Colonic mucosa (tissue), 4 donors: ENCODE measurements at regions not wholly inside any gene's neighbourhood (a gene's known extent, or its start where the extent isn't known, plus 50 kb on each side); places are given as distances from the start of the nearest gene placed in this dataset.
"Not testable (repeated sequence)": the region's sequence is repeated elsewhere in the genome, so short reads cannot be mapped to it uniquely, and the experiment has no call there.

Experiments
- DNase-seq: peaks from one replicate; pipeline ENCODE4 v3.0.0-alpha.2; 2020
- H3K27ac ChIP-seq: fragments of 200-600 bp; one replicate; pipeline ENCODE4 v1.8.0; 2021
- H3K27me3 ChIP-seq: fragments of 200-600 bp; one replicate; pipeline ENCODE4 v1.8.0; 2021
- H3K36me3 ChIP-seq: fragments of 200-600 bp; one replicate; pipeline ENCODE4 v1.8.0; 2021
- H3K4me1 ChIP-seq: fragments of 200-600 bp; one replicate; pipeline ENCODE4 v1.8.0; 2021; ENCODE audit warnings: mild to moderate bottlenecking
- H3K4me3 ChIP-seq: fragments of 200-600 bp; one replicate; pipeline ENCODE4 v1.8.0; 2021
- H3K9ac ChIP-seq, 2 donors: one replicate each; pipeline ENCODE4 v1.7.0; 2013; ENCODE audit warnings: control low read depth in 2 of 2, low read depth in 2 of 2, low read length in 2 of 2
- H3K9me3 ChIP-seq: fragments of 200-600 bp; one replicate; pipeline ENCODE4 v1.8.0; 2021
- intact Hi-C: fragments of 100-400 bp; cut with DNase I; formaldehyde crosslinking; loops from one replicate; pipeline ENCODE4 v1.14.1; 2022
- TF ChIP-seq, protein P1 (sequence below): fragments of 200-600 bp; IDR thresholded peaks from one replicate; pipeline ENCODE4 v1.8.0; 2022; ENCODE audit warnings: antibody characterized with exemption, mild to moderate bottlenecking
- donor health status: healthy.
- donor health status: DM: no; HTN: no; CAD: no.
- donor health status: DM: no; HTN: no; CAD: no.

- TF ChIP-seq, protein P1, sequence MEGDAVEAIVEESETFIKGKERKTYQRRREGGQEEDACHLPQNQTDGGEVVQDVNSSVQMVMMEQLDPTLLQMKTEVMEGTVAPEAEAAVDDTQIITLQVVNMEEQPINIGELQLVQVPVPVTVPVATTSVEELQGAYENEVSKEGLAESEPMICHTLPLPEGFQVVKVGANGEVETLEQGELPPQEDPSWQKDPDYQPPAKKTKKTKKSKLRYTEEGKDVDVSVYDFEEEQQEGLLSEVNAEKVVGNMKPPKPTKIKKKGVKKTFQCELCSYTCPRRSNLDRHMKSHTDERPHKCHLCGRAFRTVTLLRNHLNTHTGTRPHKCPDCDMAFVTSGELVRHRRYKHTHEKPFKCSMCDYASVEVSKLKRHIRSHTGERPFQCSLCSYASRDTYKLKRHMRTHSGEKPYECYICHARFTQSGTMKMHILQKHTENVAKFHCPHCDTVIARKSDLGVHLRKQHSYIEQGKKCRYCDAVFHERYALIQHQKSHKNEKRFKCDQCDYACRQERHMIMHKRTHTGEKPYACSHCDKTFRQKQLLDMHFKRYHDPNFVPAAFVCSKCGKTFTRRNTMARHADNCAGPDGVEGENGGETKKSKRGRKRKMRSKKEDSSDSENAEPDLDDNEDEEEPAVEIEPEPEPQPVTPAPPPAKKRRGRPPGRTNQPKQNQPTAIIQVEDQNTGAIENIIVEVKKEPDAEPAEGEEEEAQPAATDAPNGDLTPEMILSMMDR, result no peak
- Histone ChIP-seq H3K27me3 (no peaks in the 10 kb centered on the region), H3K27ac (no peak overlapping the region), H3K4me3 (no peak overlapping the region), H3K36me3 (no peaks in the 10 kb centered on the region), H3K9ac (no peak overlapping the region), H3K9me3 (no peaks in the 10 kb centered on the region), H3K4me1 (no peaks in the 10 kb centered on the region)
- DNase-seq, result no peak
- intact Hi-C loops, result no loop called here
Measured at GRCh38 chr1:208347191-208347590, 103.0 kb upstream of the PLXNA2 start.

DNA sequence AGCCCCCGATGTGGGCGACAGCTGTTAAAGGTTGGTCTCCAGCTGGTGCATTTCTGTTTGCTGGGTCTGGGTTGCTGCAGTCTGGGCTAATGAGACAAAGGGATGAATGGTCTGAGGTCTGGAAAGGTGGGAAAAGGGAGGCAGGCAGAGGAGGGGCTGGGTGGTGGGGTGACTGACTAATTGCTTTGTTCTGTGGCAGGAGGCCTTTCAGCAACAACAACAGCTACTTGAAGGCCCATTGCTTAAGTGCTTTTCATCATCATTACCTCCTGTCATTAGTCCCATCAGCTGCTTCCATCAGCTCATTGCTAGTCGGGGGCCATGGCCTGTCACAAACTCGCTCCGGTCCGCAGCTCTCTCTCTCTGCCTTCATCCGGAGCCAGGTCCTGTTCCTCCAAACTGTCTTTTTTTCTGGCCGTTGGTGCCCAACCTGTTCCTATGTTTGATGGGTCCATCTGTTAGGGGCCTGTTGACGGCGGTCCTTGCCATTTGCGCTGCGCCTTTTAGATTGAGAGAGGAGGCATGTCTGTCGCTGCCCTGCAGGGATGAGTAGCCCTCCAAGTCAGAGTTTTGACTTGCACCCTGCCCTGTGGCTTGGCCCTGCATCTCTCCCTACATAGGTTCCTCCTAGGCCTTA is 105.6 kb upstream of the PLXNA2 start:
- Histone ChIP-seq H3K36me3 (no peaks in the 10 kb centered on the region), H3K27me3 (no peaks in the 10 kb centered on the region), H3K4me3 (no peak overlapping the region), H3K9me3 (no peaks in the 10 kb centered on the region), H3K4me1 (no peaks in the 10 kb centered on the region), H3K27ac (no peak overlapping the region), H3K9ac (no peak overlapping the region)
- DNase-seq, result no peak
- TF ChIP-seq, protein P1, result no peak
- intact Hi-C loops, result no loop called here

- H3K27me3 ChIP-seq, result no peaks in the 10 kb centered on the region
- H3K27ac ChIP-seq, result no peak overlapping the region
- intact Hi-C loops, result no loop called here
- no peak overlapping the region for H3K4me3 ChIP-seq
- no peaks in the 10 kb centered on the region for H3K9me3 ChIP-seq
- H3K4me1 ChIP-seq, result no peaks in the 10 kb centered on the region
- DNase-seq, result no peak
- TF ChIP-seq, protein P1, result no peak
- H3K9ac ChIP-seq, result no peak overlapping the region
- no peaks in the 10 kb centered on the region for H3K36me3 ChIP-seq
Measured at GRCh38 chr1:208350815-208351214, 106.6 kb upstream of the PLXNA2 start.

GRCh38 chr1:208351838-208352237 is 107.7 kb upstream of the PLXNA2 start:
- Histone ChIP-seq H3K27me3 (no peaks in the 10 kb centered on the region), H3K27ac (no peak overlapping the region), H3K4me3 (no peak overlapping the region), H3K9me3 (no peaks in the 10 kb centered on the region), H3K36me3 (no peaks in the 10 kb centered on the region), H3K9ac (no peak overlapping the region), H3K4me1 (no peaks in the 10 kb centered on the region)
- no peak for DNase-seq
- TF ChIP-seq, protein P1, result no peak
- intact Hi-C loops, result no loop called here

GRCh38 chr1:208353797-208354196 is 109.6 kb upstream of the PLXNA2 start:
- H3K9ac ChIP-seq, result not testable (repeated sequence)

GRCh38 chr1:208357644-208358507 is 113.7 kb upstream of the PLXNA2 start:
- H3K4me1 ChIP-seq, result no peaks in the 10 kb centered on the region

More at GRCh38 chr1:208353797-208354196, 109.6 kb upstream of the PLXNA2 start:
- H3K27ac ChIP-seq, H3K36me3 ChIP-seq, H3K4me3 ChIP-seq, H3K4me1 ChIP-seq, DNase-seq, intact Hi-C loops, H3K27me3 ChIP-seq, H3K9me3 ChIP-seq: not testable (repeated sequence)

More at GRCh38 chr1:208357644-208358507, 113.7 kb upstream of the PLXNA2 start:
- H3K9me3 ChIP-seq, result no peaks in the 10 kb centered on the region
- H3K9ac ChIP-seq, result no peak overlapping the region
- no peak overlapping the region for H3K27ac ChIP-seq
- no peak overlapping the region for H3K4me3 ChIP-seq
- TF ChIP-seq, protein P1, result no peak
- no peaks in the 10 kb centered on the region for H3K27me3 ChIP-seq
- H3K36me3 ChIP-seq, result no peaks in the 10 kb centered on the region
- DNase-seq, result no peak
- intact Hi-C loops, result no loop called here
